ENCODE measurements at regions not wholly inside any gene's neighbourhood (a gene's known extent, or its start where the extent isn't known, plus 50 kb on each side); places are given as distances from the start of the nearest gene placed in this dataset.

DNA sequence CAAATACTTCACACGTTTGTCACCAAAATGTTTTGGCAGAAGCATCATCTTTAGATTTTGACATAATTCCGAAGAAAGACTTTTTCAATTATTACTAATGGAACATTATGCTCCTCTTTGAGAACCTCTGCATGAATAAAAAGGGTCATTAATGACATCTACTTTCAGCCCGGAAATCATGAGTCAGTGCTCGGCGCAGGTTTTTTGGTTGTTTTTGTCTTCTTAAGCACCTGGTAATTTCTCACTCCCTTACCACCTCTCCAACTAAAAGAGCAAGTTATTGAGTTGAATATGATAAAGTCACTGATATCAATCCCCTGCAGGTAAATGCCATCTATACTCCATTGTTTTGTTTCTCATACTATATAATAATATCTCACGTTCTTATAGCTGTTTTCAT lies 113.0 kb upstream of the PBX1 start:
- no peaks in the 10 kb centered on the region for H3K36me3 ChIP-seq (ENCODE audit: control insufficient read depth in 2 of 2, insufficient read depth in 2 of 2, low read length in 1 of 2)
- SMC1A ChIA-PET (ENCODE audit: uncharacterized antibody, unreplicated experiment): no interaction called here
- no peak for FAIRE-seq
- intact Hi-C loops (cut with micrococcal nuclease; ENCODE audit: unreplicated experiment) (no loop called here), in situ Hi-C loops (cut with MboI) (no loop called here)
- RAD21 ChIA-PET (ENCODE audit: unreplicated experiment): no interaction called here
- H3K27me3 ChIP-seq (replicated peaks in 1 of 2; ENCODE audit: control insufficient read depth in 2 of 2, insufficient read depth in 2 of 2, low read length in 1 of 2): no peaks in the 10 kb centered on the region
- no peak overlapping the region for H3K4me2 ChIP-seq (ENCODE audit: control insufficient read depth, insufficient read depth)
- no TSS peak for BruUV-seq (replicated peaks)
- H2AFZ ChIP-seq (ENCODE audit: control insufficient read depth, low read depth, low read length): no peak overlapping the region
- no peaks in the 10 kb centered on the region for H3K79me2 ChIP-seq (ENCODE audit: control insufficient read depth, insufficient read depth, low read length)
- ATAC-seq: no peak
- no peak overlapping the region for H3K27ac ChIP-seq (ENCODE audit: control insufficient read depth, insufficient read depth)
- no peak overlapping the region for H3K9ac ChIP-seq (ENCODE audit: control insufficient read depth, insufficient read depth, low read length)
- no peak overlapping the region for H3K4me3 ChIP-seq
- 37% methylated on average over 6 of the region's 6 CpGs for WGBS (ENCODE audit: insufficient coverage, insufficient replicate concordance, low lambda C conversion rate, missing lambda C conversion rate)
- CTCF ChIA-PET: no interaction called here
- H4K20me1 ChIP-seq (ENCODE audit: control insufficient read depth, insufficient read depth): no peaks in the 10 kb centered on the region
- POLR2A ChIA-PET: no interaction called here
- no peak for DNase-seq (ENCODE audit: low read depth, low spot score)
- no peaks in the 10 kb centered on the region for H3K4me1 ChIP-seq (ENCODE audit: control insufficient read depth, insufficient read depth, low read length)
- no peak for TF ChIP-seq EP300 (IDR thresholded peaks at IDR 0.05; ENCODE audit: borderline replicate concordance in 1 of 2, control insufficient read depth in 1 of 2, low read depth in 2 of 2, low read length in 2 of 2)
- TF ChIP-seq, protein P1, sequence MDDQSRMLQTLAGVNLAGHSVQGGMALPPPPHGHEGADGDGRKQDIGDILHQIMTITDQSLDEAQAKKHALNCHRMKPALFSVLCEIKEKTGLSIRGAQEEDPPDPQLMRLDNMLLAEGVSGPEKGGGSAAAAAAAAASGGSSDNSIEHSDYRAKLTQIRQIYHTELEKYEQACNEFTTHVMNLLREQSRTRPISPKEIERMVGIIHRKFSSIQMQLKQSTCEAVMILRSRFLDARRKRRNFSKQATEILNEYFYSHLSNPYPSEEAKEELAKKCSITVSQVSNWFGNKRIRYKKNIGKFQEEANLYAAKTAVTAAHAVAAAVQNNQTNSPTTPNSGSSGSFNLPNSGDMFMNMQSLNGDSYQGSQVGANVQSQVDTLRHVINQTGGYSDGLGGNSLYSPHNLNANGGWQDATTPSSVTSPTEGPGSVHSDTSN (IDR thresholded peaks at IDR 0.05; ENCODE audit: insufficient replicate concordance, low read depth, low read length): no peak
- no peak for TF ChIP-seq EZH2 (IDR thresholded peaks at IDR 0.05; ENCODE audit: borderline replicate concordance, control insufficient read depth, low read depth, low read length)
- TF ChIP-seq RUNX3 (IDR thresholded peaks at IDR 0.05; ENCODE audit: low read length): no peak
- TF ChIP-seq, protein P2, sequence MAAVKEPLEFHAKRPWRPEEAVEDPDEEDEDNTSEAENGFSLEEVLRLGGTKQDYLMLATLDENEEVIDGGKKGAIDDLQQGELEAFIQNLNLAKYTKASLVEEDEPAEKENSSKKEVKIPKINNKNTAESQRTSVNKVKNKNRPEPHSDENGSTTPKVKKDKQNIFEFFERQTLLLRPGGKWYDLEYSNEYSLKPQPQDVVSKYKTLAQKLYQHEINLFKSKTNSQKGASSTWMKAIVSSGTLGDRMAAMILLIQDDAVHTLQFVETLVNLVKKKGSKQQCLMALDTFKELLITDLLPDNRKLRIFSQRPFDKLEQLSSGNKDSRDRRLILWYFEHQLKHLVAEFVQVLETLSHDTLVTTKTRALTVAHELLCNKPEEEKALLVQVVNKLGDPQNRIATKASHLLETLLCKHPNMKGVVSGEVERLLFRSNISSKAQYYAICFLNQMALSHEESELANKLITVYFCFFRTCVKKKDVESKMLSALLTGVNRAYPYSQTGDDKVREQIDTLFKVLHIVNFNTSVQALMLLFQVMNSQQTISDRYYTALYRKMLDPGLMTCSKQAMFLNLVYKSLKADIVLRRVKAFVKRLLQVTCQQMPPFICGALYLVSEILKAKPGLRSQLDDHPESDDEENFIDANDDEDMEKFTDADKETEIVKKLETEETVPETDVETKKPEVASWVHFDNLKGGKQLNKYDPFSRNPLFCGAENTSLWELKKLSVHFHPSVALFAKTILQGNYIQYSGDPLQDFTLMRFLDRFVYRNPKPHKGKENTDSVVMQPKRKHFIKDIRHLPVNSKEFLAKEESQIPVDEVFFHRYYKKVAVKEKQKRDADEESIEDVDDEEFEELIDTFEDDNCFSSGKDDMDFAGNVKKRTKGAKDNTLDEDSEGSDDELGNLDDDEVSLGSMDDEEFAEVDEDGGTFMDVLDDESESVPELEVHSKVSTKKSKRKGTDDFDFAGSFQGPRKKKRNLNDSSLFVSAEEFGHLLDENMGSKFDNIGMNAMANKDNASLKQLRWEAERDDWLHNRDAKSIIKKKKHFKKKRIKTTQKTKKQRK (IDR thresholded peaks at IDR 0.05; ENCODE audit: low read depth, low read length): no peak
- TF ChIP-seq, protein P3, sequence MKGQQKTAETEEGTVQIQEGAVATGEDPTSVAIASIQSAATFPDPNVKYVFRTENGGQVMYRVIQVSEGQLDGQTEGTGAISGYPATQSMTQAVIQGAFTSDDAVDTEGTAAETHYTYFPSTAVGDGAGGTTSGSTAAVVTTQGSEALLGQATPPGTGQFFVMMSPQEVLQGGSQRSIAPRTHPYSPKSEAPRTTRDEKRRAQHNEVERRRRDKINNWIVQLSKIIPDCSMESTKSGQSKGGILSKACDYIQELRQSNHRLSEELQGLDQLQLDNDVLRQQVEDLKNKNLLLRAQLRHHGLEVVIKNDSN (IDR thresholded peaks at IDR 0.05; ENCODE audit: borderline replicate concordance, extremely low read length, insufficient read depth, low read depth, low read length): no peak
- TF ChIP-seq MEF2B (IDR thresholded peaks at IDR 0.05; ENCODE audit: partially characterized antibody, poor library complexity, severe bottlenecking): no peak
- TF ChIP-seq PKNOX1 (IDR thresholded peaks at IDR 0.05): no peak
- no peak for TF ChIP-seq CBFB (IDR thresholded peaks at IDR 0.05; ENCODE audit: low read depth)
- TF ChIP-seq BCLAF1 (IDR thresholded peaks at IDR 0.05): no peak
- no peaks in the 10 kb centered on the region for H3K9me3 ChIP-seq (replicated peaks; ENCODE audit: control insufficient read depth, insufficient read depth, low read length)
